ENCODE measurements at regions not wholly inside any gene's neighbourhood (a gene's known extent, or its start where the extent isn't known, plus 50 kb on each side); places are given as distances from the start of the nearest gene placed in this dataset.

DNA sequence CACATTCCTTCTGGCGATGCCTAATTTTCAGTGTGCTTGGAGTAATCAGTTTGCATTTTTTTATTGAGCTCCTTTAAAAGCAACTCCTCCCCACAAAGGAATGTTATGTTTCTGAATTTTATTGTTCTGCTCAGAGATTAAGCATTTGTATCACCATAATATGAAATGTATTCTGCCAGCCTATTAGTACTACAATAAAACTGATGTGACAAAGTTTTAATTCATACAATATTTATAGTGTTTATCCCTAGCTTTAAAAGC, 236.9 kb upstream of the ASCC3 start:
- no peak overlapping the region for H3K4me2 ChIP-seq (ENCODE audit: low read depth, low read length, poor library complexity, severe bottlenecking)
- H3K4me1 ChIP-seq (ENCODE audit: insufficient read depth, low read length, poor library complexity, severe bottlenecking), result no peaks in the 10 kb centered on the region
- H3F3A ChIP-seq (ENCODE audit: low read depth), result no peaks in the 10 kb centered on the region
- TF ChIP-seq EZH2phosphoT487 (IDR thresholded peaks at IDR 0.05; ENCODE audit: borderline replicate concordance), result no peak
- TF ChIP-seq, protein P1, sequence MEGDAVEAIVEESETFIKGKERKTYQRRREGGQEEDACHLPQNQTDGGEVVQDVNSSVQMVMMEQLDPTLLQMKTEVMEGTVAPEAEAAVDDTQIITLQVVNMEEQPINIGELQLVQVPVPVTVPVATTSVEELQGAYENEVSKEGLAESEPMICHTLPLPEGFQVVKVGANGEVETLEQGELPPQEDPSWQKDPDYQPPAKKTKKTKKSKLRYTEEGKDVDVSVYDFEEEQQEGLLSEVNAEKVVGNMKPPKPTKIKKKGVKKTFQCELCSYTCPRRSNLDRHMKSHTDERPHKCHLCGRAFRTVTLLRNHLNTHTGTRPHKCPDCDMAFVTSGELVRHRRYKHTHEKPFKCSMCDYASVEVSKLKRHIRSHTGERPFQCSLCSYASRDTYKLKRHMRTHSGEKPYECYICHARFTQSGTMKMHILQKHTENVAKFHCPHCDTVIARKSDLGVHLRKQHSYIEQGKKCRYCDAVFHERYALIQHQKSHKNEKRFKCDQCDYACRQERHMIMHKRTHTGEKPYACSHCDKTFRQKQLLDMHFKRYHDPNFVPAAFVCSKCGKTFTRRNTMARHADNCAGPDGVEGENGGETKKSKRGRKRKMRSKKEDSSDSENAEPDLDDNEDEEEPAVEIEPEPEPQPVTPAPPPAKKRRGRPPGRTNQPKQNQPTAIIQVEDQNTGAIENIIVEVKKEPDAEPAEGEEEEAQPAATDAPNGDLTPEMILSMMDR (conservative IDR thresholded peaks at IDR 0.05; ENCODE audit: low read length), result no peak
- H2AFZ ChIP-seq (ENCODE audit: low read length), result no peak overlapping the region
- no peaks in the 10 kb centered on the region for H3K36me3 ChIP-seq (ENCODE audit: insufficient read depth, low read length)
- no peak overlapping the region for H3K4me3 ChIP-seq (ENCODE audit: low read length, poor library complexity, severe bottlenecking)
- H3K9me2 ChIP-seq (replicated peaks; ENCODE audit: low read depth, low read length), result no peaks in the 10 kb centered on the region
- H3K9ac ChIP-seq (ENCODE audit: low read depth, low read length, poor library complexity, severe bottlenecking), result no peak overlapping the region
- no peaks in the 10 kb centered on the region for H3K27me3 ChIP-seq (ENCODE audit: insufficient read depth, low read length, poor library complexity, severe bottlenecking)
- no peaks in the 10 kb centered on the region for H3K9me3 ChIP-seq (ENCODE audit: insufficient read depth, low read depth, low read length)
- H4K20me1 ChIP-seq (ENCODE audit: insufficient read depth, low read length, poor library complexity, severe bottlenecking), result no peaks in the 10 kb centered on the region
- H3K79me2 ChIP-seq (ENCODE audit: insufficient read depth, low read length), result no peaks in the 10 kb centered on the region

GRCh38 chr6:101120747-101121146, 239.6 kb upstream of the ASCC3 start:
- Histone ChIP-seq H4K20me1 (ENCODE audit: insufficient read depth, low read length, poor library complexity, severe bottlenecking) (no peaks in the 10 kb centered on the region), H3K4me1 (ENCODE audit: insufficient read depth, low read length, poor library complexity, severe bottlenecking) (no peaks in the 10 kb centered on the region), H3K4me3 (ENCODE audit: low read length, poor library complexity, severe bottlenecking) (no peak overlapping the region), H3K27me3 (ENCODE audit: insufficient read depth, low read length, poor library complexity, severe bottlenecking) (no peaks in the 10 kb centered on the region), H3K4me2 (ENCODE audit: low read depth, low read length, poor library complexity, severe bottlenecking) (no peak overlapping the region), H2AFZ (ENCODE audit: low read length) (no peak overlapping the region), H3K9ac (ENCODE audit: low read depth, low read length, poor library complexity, severe bottlenecking) (no peak overlapping the region), H3K36me3 (ENCODE audit: insufficient read depth, low read length) (no peaks in the 10 kb centered on the region), H3F3A (ENCODE audit: low read depth) (no peaks in the 10 kb centered on the region), H3K9me2 (replicated peaks; ENCODE audit: low read depth, low read length) (no peaks in the 10 kb centered on the region), H3K9me3 (ENCODE audit: insufficient read depth, low read depth, low read length) (no peaks in the 10 kb centered on the region), H3K79me2 (ENCODE audit: insufficient read depth, low read length) (no peaks in the 10 kb centered on the region)
- TF ChIP-seq, protein P1 (conservative IDR thresholded peaks at IDR 0.05; ENCODE audit: low read length), result no peak
- no peak for TF ChIP-seq EZH2phosphoT487 (IDR thresholded peaks at IDR 0.05; ENCODE audit: borderline replicate concordance)

DNA sequence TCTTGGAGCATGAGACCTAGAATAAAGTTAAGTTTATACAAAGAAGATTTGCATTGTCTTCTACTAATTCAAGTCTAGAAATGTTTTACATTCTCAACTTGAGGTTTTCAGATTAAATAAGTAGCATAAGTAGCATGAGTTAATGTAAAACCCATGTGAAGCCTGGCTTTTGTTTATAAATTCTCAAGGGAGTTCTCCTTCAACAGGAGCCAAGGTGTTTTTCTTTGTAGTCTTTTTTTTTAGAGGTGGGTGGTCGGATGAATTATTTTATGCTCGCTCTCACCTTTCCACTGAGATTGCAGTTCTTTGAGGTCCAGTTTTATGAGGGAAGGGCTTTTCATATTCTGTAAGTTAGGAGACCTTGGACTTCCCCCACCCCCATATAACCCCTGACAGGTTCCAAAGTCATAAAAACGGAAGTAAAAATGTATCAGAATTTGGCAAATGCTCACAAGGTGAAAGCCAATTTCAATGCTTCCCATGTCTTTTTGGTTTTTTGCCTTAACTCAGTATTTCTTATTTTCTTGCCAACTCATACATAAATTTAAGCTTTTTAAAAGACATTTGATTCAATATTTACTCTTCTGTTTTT, 244.3 kb upstream of the ASCC3 start:
- TF ChIP-seq, protein P1 (conservative IDR thresholded peaks at IDR 0.05; ENCODE audit: low read length), result no peak
- no peak for TF ChIP-seq EZH2phosphoT487 (IDR thresholded peaks at IDR 0.05; ENCODE audit: borderline replicate concordance)
- Histone ChIP-seq H3K79me2 (ENCODE audit: insufficient read depth, low read length) (no peaks in the 10 kb centered on the region), H3K4me3 (ENCODE audit: low read length, poor library complexity, severe bottlenecking) (no peak overlapping the region), H3K4me2 (ENCODE audit: low read depth, low read length, poor library complexity, severe bottlenecking) (no peak overlapping the region), H3K27me3 (ENCODE audit: insufficient read depth, low read length, poor library complexity, severe bottlenecking) (no peaks in the 10 kb centered on the region), H3K9me3 (ENCODE audit: insufficient read depth, low read depth, low read length) (no peaks in the 10 kb centered on the region), H3K4me1 (ENCODE audit: insufficient read depth, low read length, poor library complexity, severe bottlenecking) (no peaks in the 10 kb centered on the region), H3K9me2 (replicated peaks; ENCODE audit: low read depth, low read length) (no peaks in the 10 kb centered on the region), H3K36me3 (ENCODE audit: insufficient read depth, low read length) (no peaks in the 10 kb centered on the region), H2AFZ (ENCODE audit: low read length) (no peak overlapping the region), H3K9ac (ENCODE audit: low read depth, low read length, poor library complexity, severe bottlenecking) (no peak overlapping the region), H3F3A (ENCODE audit: low read depth) (no peaks in the 10 kb centered on the region), H4K20me1 (ENCODE audit: insufficient read depth, low read length, poor library complexity, severe bottlenecking) (no peaks in the 10 kb centered on the region)

Data from Loucy (cell line).